Body of pancreas (tissue), 4 donors: ENCODE measurements at regions not wholly inside any gene's neighbourhood (a gene's known extent, or its start where the extent isn't known, plus 50 kb on each side); places are given as distances from the start of the nearest gene placed in this dataset.
"Not testable (repeated sequence)": the region's sequence is repeated elsewhere in the genome, so short reads cannot be mapped to it uniquely, and the experiment has no call there.

Experiments used
- ATAC-seq: fragments of 150-250 bp; one replicate; pipeline ENCODE4 v1.9.1; 2016
- DNase-seq, 4 donors: peaks; one replicate each; pipeline ENCODE4 v3.0.0-alpha.2; 2019
- H3K27ac ChIP-seq, 4 donors: fragments of 200-600 bp; sonication (generic); 1 replicate in 3 of 4; 2 replicates in 1 of 4; pipeline versions ENCODE4 v1.5.1 to v1.6.1; 2016 to 2019; ENCODE audit warnings: mild to moderate bottlenecking in 1 of 4, mixed read lengths in 1 of 4, moderate library complexity in 1 of 4
- H3K27me3 ChIP-seq, 2 donors: fragments of 200-600 bp; sonication (generic); one replicate each; pipeline ENCODE4 v1.6.0; 2016; ENCODE audit warnings: mild to moderate bottlenecking in 1 of 2
- H3K36me3 ChIP-seq, 2 donors: fragments of 200-600 bp; sonication (generic); replicated peaks in 1 of 2; 2 replicates each; pipeline ENCODE4 v1.5.1; 2016; ENCODE audit warnings: low read depth in 2 of 2; ENCODE audit not compliant: insufficient read depth in 1 of 2
- H3K4me1 ChIP-seq: fragments of 200-600 bp; sonication (generic); one replicate; pipeline ENCODE4 v1.6.0; 2016
- H3K4me3 ChIP-seq, 2 donors: fragments of 200-600 bp; sonication (generic); 1 replicate in 1 of 2; 2 replicates in 1 of 2; pipeline ENCODE4 v1.5.1; 2016 to 2019
- H3K9me3 ChIP-seq, 3 donors: fragments of 200-600 bp; sonication (generic); 1 replicate in 2 of 3; 2 replicates in 1 of 3; pipeline ENCODE4 v1.5.1; 2016
- CTCF ChIP-seq, 7 experiments: fragments of 450-650 bp in 4 of 7; fragments of 200-600 bp in 3 of 7; sonication (generic) in 3 of 7; IDR thresholded peaks; one replicate each; pipeline ENCODE4 v1.5.1; 2016 to 2019; ENCODE audit warnings: antibody characterized with exemption in 7 of 7
- POLR2A ChIP-seq, 3 donors: fragments of 450-650 bp; IDR thresholded peaks; one replicate each; pipeline ENCODE4 v1.6.1; 2016; ENCODE audit warnings: antibody characterized with exemption in 3 of 3, mild to moderate bottlenecking in 2 of 3
- WGBS, 2 donors: methylation state at CpG; one replicate each; pipeline ENCODE4 v1.1.5; 2017; 5-methylcytosine and 5-hydroxymethylcytosine counted together
- intact Hi-C: fragments of 100-400 bp; cut with DNase I; formaldehyde crosslinking; loops from one replicate; pipeline ENCODE4 v1.15.1; 2023

- peak overlapping the region in 1 of 4 donors; percentile 42 for H3K27ac ChIP-seq
Observed at GRCh38 chr2:120544522-120544921, 191.1 kb upstream of the GLI2 start.

GRCh38 chr2:120545007-120545406, 190.7 kb upstream of the GLI2 start:
- H3K27ac ChIP-seq, H3K27me3 ChIP-seq, DNase-seq, H3K9me3 ChIP-seq, ATAC-seq, intact Hi-C loops, H3K36me3 ChIP-seq, H3K4me3 ChIP-seq: not testable (repeated sequence)
- 93 to 94% methylated on average over 11 of the region's 11 CpGs for WGBS, 2 donors
- H3K4me1 ChIP-seq = peaks cover 21% of the 10 kb centered on the region

More at GRCh38 chr2:120544522-120544921, 191.1 kb upstream of the GLI2 start:
- ATAC-seq = no peak
- intact Hi-C loops = no loop called here
- WGBS, 2 donors = 79 to 86% methylated on average over 9 of the region's 9 CpGs
- no peaks in the 10 kb centered on the region for H3K27me3 ChIP-seq
- TF ChIP-seq POLR2A (IDR thresholded peaks at IDR 0.05) = no peak
- TF ChIP-seq CTCF (IDR thresholded peaks at IDR 0.05) = no peak
- H3K36me3 ChIP-seq = no peaks in the 10 kb centered on the region
- peaks cover 26% of the 10 kb centered on the region for H3K4me1 ChIP-seq
- H3K4me3 ChIP-seq = no peak overlapping the region
- no peak for DNase-seq
- H3K9me3 ChIP-seq = no peaks in the 10 kb centered on the region

- Histone ChIP-seq H3K9me3 (no peaks in the 10 kb centered on the region), H3K4me1 (peaks cover 15% of the 10 kb centered on the region), H3K36me3 (no peaks in the 10 kb centered on the region), H3K27me3 (no peaks in the 10 kb centered on the region), H3K27ac (peak overlapping the region in 1 of 4 donors; percentile 35), H3K4me3 (no peak overlapping the region)
- ATAC-seq = no peak
- TF ChIP-seq POLR2A (IDR thresholded peaks at IDR 0.05) = no peak
- no peak for TF ChIP-seq CTCF (IDR thresholded peaks at IDR 0.05)
- DNase-seq = no peak
- 68 to 74% methylated on average over 8 of the region's 8 CpGs for WGBS, 2 donors
- intact Hi-C loops = no loop called here
Observed at GRCh38 chr2:120545521-120546047, 190.1 kb upstream of the GLI2 start.

- WGBS, 2 donors = 66 to 71% methylated on average over 27 of the region's 27 CpGs
- Histone ChIP-seq H3K27me3 (no peaks in the 10 kb centered on the region), H3K4me1 (peaks cover 15% of the 10 kb centered on the region), H3K9me3 (no peaks in the 10 kb centered on the region), H3K4me3 (no peak overlapping the region), H3K36me3 (no peaks in the 10 kb centered on the region), H3K27ac (peak overlapping the region in 2 of 4 donors; percentile 24 to 35)
- TF ChIP-seq POLR2A (IDR thresholded peaks at IDR 0.05) (no peak), CTCF (IDR thresholded peaks at IDR 0.05) (no peak)
- intact Hi-C loops = no loop called here
- peak in 2 of 4 donors; percentile 40 to 52 for DNase-seq
- ATAC-seq = peak; percentile 31
Observed at GRCh38 chr2:120546048-120546864, 189.4 kb upstream of the GLI2 start.

- Histone ChIP-seq H3K4me1 (peaks cover 15% of the 10 kb centered on the region), H3K9me3 (no peaks in the 10 kb centered on the region), H3K27me3 (no peaks in the 10 kb centered on the region), H3K4me3 (no peak overlapping the region), H3K27ac (peak overlapping the region in 2 of 4 donors; percentile 24 to 35), H3K36me3 (no peaks in the 10 kb centered on the region)
- ATAC-seq = no peak
- WGBS, 2 donors = 75 to 77% methylated on average over 6 to 7 of the region's 7 CpGs
- DNase-seq = no peak
- TF ChIP-seq POLR2A (IDR thresholded peaks at IDR 0.05) = no peak
- TF ChIP-seq CTCF (IDR thresholded peaks at IDR 0.05) = no peak
- intact Hi-C loops = no loop called here
Observed at GRCh38 chr2:120546865-120547390, 188.7 kb upstream of the GLI2 start.
